H1 (cell line): ENCODE measurements at regions not wholly inside any gene's neighbourhood (a gene's known extent, or its start where the extent isn't known, plus 50 kb on each side); places are given as distances from the start of the nearest gene placed in this dataset.

Experiments
- CTCF ChIP-seq, 3 experiments: IDR thresholded peaks; 1 replicate in 2 of 3; 2 replicates in 1 of 3; pipeline versions ENCODE4 v1.5.1 to v1.6.1; 2011; ENCODE audit warnings: low read length in 3 of 3, mild to moderate bottlenecking in 3 of 3, inconsistent platforms in 2 of 3, low read depth in 1 of 3, moderate library complexity in 1 of 3; ENCODE audit not compliant: insufficient read depth in 1 of 3; ENCODE audit errors: control extremely low read depth in 1 of 3
- POLR2AphosphoS5 ChIP-seq: IDR thresholded peaks from 2 replicates; pipeline ENCODE4 v1.6.1; 2011; ENCODE audit warnings: low read depth, low read length
- SRF ChIP-seq: IDR thresholded peaks from 2 replicates; pipeline ENCODE4 v1.6.1; 2011; ENCODE audit warnings: mild to moderate bottlenecking, low read depth, low read length, moderate library complexity

- TF ChIP-seq CTCF (IDR thresholded peaks at IDR 0.05; ENCODE audit: control extremely low read depth in 1 of 3, insufficient read depth in 1 of 3, low read depth in 1 of 3, low read length in 3 of 3) (no peak), POLR2AphosphoS5 (no peak), SRF (no peak)
Measured at GRCh38 chr3:11932636-11933035, 71.6 kb upstream of the SYN2 start.
